CD4-positive, alpha-beta T cell (primary cell): ENCODE measurements at regions not wholly inside any gene's neighbourhood (a gene's known extent, or its start where the extent isn't known, plus 50 kb on each side); places are given as distances from the start of the nearest gene placed in this dataset.

Experiments
- ATAC-seq: fragments of 200-7000 bp; cut with Tn5 transposase; one replicate; pipeline ENCODE4 v1.10.0; 2022; ENCODE audit warnings: mild to moderate bottlenecking; ENCODE audit not compliant: poor library complexity
- CTCF ChIA-PET: fragments of 350-600 bp; sonication (Branson Sonifier 250); formaldehyde crosslinking; loops from one replicate; lab custom pipeline; 2021; ENCODE audit warnings: antibody characterized with exemption, inconsistent platforms; lab: Charles Lee
- POLR2A ChIA-PET: fragments of 350-600 bp; sonication (Branson Sonifier 250); formaldehyde crosslinking; loops from one replicate; lab custom pipeline; 2021; ENCODE audit warnings: antibody characterized with exemption, inconsistent platforms; lab: Charles Lee
- DNase-seq, 14 experiments: peaks; one replicate each; pipeline ENCODE4 v3.0.0-alpha.2; 2013 to 2020; ENCODE audit warnings: mixed read lengths in 2 of 14
- H3K27ac ChIP-seq, 2 donors: one replicate each; pipeline versions ENCODE4 v1.5.1 to v1.7.0; 2013; ENCODE audit warnings: low read length in 2 of 2, low read depth in 1 of 2, mild to moderate bottlenecking in 1 of 2
- H3K27me3 ChIP-seq, 2 experiments: 1 replicate in 1 of 2; 2 replicates in 1 of 2; pipeline versions ENCODE4 v1.6.1 to v1.7.0; 2013; ENCODE audit warnings: low read length in 2 of 2, control low read depth in 1 of 2, mild to moderate bottlenecking in 1 of 2, moderate library complexity in 1 of 2; ENCODE audit not compliant: insufficient read depth in 2 of 2, control insufficient read depth in 1 of 2
- H3K36me3 ChIP-seq: one replicate; pipeline ENCODE4 v1.6.1; 2013; ENCODE audit warnings: low read length, control low read depth; ENCODE audit not compliant: insufficient read depth
- H3K4me1 ChIP-seq: one replicate; pipeline ENCODE4 v1.6.1; 2013; ENCODE audit warnings: low read length, control low read depth; ENCODE audit not compliant: insufficient read depth
- H3K4me3 ChIP-seq: one replicate; pipeline ENCODE4 v1.5.1; 2013; ENCODE audit warnings: mild to moderate bottlenecking, low read length, moderate library complexity
- H3K9me3 ChIP-seq, 2 experiments: 1 replicate in 1 of 2; 2 replicates in 1 of 2; pipeline versions ENCODE4 v1.6.1 to v1.7.0; 2013; ENCODE audit warnings: low read length in 2 of 2, mild to moderate bottlenecking in 2 of 2, control low read depth in 1 of 2, moderate library complexity in 1 of 2; ENCODE audit not compliant: control insufficient read depth in 1 of 2, insufficient read depth in 1 of 2
- H3K27ac Mint-ChIP-seq: one replicate; pipeline ENCODE4 v1.8.0; 2020; ENCODE audit warnings: mixed read lengths
- H3K27me3 Mint-ChIP-seq: one replicate; pipeline ENCODE4 v1.8.0; 2021; ENCODE audit warnings: mixed read lengths
- H3K36me3 Mint-ChIP-seq: one replicate; pipeline ENCODE4 v1.8.0; 2021; ENCODE audit warnings: low read depth, mixed read lengths
- H3K4me1 Mint-ChIP-seq: one replicate; pipeline ENCODE4 v1.8.0; 2021; ENCODE audit warnings: low read depth, mixed read lengths
- H3K4me3 Mint-ChIP-seq: one replicate; pipeline ENCODE4 v1.8.0; 2020; ENCODE audit warnings: mild to moderate bottlenecking, mixed read lengths
- H3K9me3 Mint-ChIP-seq: one replicate; pipeline ENCODE4 v1.8.0; 2020; ENCODE audit warnings: mixed read lengths
- intact Hi-C, 2 experiments: fragments of 100-400 bp; cut with DNase I in 1 of 2; cut with micrococcal nuclease in 1 of 2; formaldehyde crosslinking; loops; one replicate each; pipeline versions ENCODE4 v1.15.1 to v1.9.0; 2023 to 2025; cut with DNase I, micrococcal nuclease
- TF ChIP-seq, protein P1 (sequence below): fragments of 200-600 bp; IDR thresholded peaks from one replicate; pipeline ENCODE4 v1.8.0; 2022; ENCODE audit warnings: antibody characterized with exemption, mild to moderate bottlenecking

GRCh38 chr10:3723766-3724165 is 61.2 kb downstream of the KLF6 start:
- DNase-seq = no peak
- Histone ChIP-seq H3K27ac (no peak overlapping the region), H3K4me1 (no peaks in the 10 kb centered on the region), H3K9me3 (no peaks in the 10 kb centered on the region), H3K36me3 (no peaks in the 10 kb centered on the region), H3K4me3 (no peak overlapping the region), H3K27me3 (no peaks in the 10 kb centered on the region)
- Mint-ChIP-seq H3K4me3 (no peak overlapping the region), H3K4me1 (no peaks in the 10 kb centered on the region), H3K36me3 (no peaks in the 10 kb centered on the region), H3K27ac (no peak overlapping the region), H3K27me3 (no peaks in the 10 kb centered on the region), H3K9me3 (no peaks in the 10 kb centered on the region)
- CTCF ChIA-PET = no interaction called here
- no peak for ATAC-seq
- POLR2A ChIA-PET = no interaction called here
- TF ChIP-seq, protein P1, sequence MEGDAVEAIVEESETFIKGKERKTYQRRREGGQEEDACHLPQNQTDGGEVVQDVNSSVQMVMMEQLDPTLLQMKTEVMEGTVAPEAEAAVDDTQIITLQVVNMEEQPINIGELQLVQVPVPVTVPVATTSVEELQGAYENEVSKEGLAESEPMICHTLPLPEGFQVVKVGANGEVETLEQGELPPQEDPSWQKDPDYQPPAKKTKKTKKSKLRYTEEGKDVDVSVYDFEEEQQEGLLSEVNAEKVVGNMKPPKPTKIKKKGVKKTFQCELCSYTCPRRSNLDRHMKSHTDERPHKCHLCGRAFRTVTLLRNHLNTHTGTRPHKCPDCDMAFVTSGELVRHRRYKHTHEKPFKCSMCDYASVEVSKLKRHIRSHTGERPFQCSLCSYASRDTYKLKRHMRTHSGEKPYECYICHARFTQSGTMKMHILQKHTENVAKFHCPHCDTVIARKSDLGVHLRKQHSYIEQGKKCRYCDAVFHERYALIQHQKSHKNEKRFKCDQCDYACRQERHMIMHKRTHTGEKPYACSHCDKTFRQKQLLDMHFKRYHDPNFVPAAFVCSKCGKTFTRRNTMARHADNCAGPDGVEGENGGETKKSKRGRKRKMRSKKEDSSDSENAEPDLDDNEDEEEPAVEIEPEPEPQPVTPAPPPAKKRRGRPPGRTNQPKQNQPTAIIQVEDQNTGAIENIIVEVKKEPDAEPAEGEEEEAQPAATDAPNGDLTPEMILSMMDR = no peak
- intact Hi-C loops = loop anchor here in 1 of 2 experiments (10.0 kb wide), 1 partner anchor 49 kb away; no protein-coding TSS in a partner anchor

- peak; percentile 32 for ATAC-seq
- CTCF ChIA-PET = no interaction called here
- no peak overlapping the region for H3K27ac Mint-ChIP-seq
Observed at GRCh38 chr10:3720228-3721019, 64.6 kb downstream of the KLF6 start.

DNA sequence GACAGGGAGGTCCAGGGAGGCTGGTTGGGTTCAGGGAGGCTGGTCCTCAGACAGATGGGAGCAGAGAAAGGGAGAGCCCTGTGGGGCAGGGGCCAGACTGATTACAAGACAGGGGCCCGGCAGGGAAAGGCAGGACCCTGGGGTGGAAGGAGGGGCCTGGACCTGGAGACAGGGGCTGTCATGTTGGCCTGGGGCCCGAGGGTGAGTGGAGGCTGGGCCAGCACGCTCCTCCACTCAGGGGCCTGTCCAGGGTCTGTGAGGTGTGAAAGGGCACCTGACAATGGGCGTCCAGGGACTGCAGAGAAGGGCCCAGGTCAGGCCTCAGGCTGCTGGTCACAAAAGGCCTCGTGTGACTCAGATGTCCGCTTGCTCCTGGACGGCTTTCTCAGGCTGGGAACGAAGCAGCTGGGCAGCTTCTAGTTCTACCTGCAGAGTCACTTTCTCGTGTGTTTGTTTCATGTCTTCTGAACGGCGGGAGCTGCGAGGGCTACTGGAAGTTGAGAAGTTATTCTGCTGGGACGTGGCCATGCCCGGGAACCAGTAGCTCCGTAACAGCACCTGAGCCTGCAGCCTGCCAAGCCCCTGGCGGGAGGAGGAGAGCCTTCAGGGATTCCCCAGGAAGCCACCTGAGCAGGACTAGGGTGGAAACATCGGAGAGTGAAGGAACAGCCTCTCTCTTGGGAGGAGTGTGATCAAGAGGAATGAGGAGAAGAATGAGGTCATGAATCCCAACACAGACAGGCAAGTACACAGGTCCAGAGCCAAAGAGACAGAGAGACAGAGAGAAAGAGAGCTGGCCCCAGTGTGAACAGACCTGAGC is 65.8 kb downstream of the KLF6 start:
- POLR2A ChIA-PET = no interaction called here
- no peak overlapping the region for H3K4me3 ChIP-seq
- Mint-ChIP-seq H3K4me3 (no peak overlapping the region), H3K36me3 (no peaks in the 10 kb centered on the region), H3K27ac (no peak overlapping the region), H3K4me1 (no peaks in the 10 kb centered on the region), H3K27me3 (no peaks in the 10 kb centered on the region), H3K9me3 (no peaks in the 10 kb centered on the region)
- no peak overlapping the region for H3K27ac ChIP-seq
- TF ChIP-seq, protein P1 = no peak
- H3K27me3 ChIP-seq = no peaks in the 10 kb centered on the region
- ATAC-seq (no peak), DNase-seq (no peak)
- no peaks in the 10 kb centered on the region for H3K36me3 ChIP-seq
- intact Hi-C loops = no loop called here
- H3K9me3 ChIP-seq = no peaks in the 10 kb centered on the region
- H3K4me1 ChIP-seq = no peaks in the 10 kb centered on the region
- CTCF ChIA-PET = no interaction called here

More at GRCh38 chr10:3720228-3721019, 64.6 kb downstream of the KLF6 start:
- no peaks in the 10 kb centered on the region for H3K4me1 ChIP-seq
- TF ChIP-seq, protein P1 = no peak
- DNase-seq = peak in 3 of 14 experiments; percentile 42 to 73 (median 60)
- H3K36me3 ChIP-seq = no peaks in the 10 kb centered on the region
- intact Hi-C loops = loop anchor here in 1 of 2 experiments (10.0 kb wide), 1 partner anchor 46 kb away; no protein-coding TSS in a partner anchor
- POLR2A ChIA-PET = no interaction called here
- no peaks in the 10 kb centered on the region for H3K27me3 ChIP-seq
- H3K4me1 Mint-ChIP-seq = no peaks in the 10 kb centered on the region
- no peak overlapping the region for H3K4me3 Mint-ChIP-seq
- no peaks in the 10 kb centered on the region for H3K27me3 Mint-ChIP-seq
- no peak overlapping the region for H3K4me3 ChIP-seq
- H3K9me3 Mint-ChIP-seq = no peaks in the 10 kb centered on the region
- no peaks in the 10 kb centered on the region for H3K9me3 ChIP-seq
- H3K27ac ChIP-seq = no peak overlapping the region
- no peaks in the 10 kb centered on the region for H3K36me3 Mint-ChIP-seq
